ENCODE measurements at regions not wholly inside any gene's neighbourhood (a gene's known extent, or its start where the extent isn't known, plus 50 kb on each side); places are given as distances from the start of the nearest gene placed in this dataset.

GRCh38 chr1:239733995-239734394 is 347.6 kb downstream of the CHRM3 start (continued):
- TF ChIP-seq IRF1 (CRISPR knock-in tag; IDR thresholded peaks at IDR 0.05) (no peak), TP53 (CRISPR knock-in tag; IDR thresholded peaks at IDR 0.05) (no peak), HMGA2 (CRISPR knock-in tag; IDR thresholded peaks at IDR 0.05) (no peak), SMAD4 (CRISPR knock-in tag; IDR thresholded peaks at IDR 0.05) (no peak), USF1 (CRISPR knock-in tag; IDR thresholded peaks at IDR 0.05) (no peak)
- TF ChIP-seq, protein P1, sequence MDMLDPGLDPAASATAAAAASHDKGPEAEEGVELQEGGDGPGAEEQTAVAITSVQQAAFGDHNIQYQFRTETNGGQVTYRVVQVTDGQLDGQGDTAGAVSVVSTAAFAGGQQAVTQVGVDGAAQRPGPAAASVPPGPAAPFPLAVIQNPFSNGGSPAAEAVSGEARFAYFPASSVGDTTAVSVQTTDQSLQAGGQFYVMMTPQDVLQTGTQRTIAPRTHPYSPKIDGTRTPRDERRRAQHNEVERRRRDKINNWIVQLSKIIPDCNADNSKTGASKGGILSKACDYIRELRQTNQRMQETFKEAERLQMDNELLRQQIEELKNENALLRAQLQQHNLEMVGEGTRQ (CRISPR knock-in tag; IDR thresholded peaks at IDR 0.05): no peak
- TF ChIP-seq, protein P2, sequence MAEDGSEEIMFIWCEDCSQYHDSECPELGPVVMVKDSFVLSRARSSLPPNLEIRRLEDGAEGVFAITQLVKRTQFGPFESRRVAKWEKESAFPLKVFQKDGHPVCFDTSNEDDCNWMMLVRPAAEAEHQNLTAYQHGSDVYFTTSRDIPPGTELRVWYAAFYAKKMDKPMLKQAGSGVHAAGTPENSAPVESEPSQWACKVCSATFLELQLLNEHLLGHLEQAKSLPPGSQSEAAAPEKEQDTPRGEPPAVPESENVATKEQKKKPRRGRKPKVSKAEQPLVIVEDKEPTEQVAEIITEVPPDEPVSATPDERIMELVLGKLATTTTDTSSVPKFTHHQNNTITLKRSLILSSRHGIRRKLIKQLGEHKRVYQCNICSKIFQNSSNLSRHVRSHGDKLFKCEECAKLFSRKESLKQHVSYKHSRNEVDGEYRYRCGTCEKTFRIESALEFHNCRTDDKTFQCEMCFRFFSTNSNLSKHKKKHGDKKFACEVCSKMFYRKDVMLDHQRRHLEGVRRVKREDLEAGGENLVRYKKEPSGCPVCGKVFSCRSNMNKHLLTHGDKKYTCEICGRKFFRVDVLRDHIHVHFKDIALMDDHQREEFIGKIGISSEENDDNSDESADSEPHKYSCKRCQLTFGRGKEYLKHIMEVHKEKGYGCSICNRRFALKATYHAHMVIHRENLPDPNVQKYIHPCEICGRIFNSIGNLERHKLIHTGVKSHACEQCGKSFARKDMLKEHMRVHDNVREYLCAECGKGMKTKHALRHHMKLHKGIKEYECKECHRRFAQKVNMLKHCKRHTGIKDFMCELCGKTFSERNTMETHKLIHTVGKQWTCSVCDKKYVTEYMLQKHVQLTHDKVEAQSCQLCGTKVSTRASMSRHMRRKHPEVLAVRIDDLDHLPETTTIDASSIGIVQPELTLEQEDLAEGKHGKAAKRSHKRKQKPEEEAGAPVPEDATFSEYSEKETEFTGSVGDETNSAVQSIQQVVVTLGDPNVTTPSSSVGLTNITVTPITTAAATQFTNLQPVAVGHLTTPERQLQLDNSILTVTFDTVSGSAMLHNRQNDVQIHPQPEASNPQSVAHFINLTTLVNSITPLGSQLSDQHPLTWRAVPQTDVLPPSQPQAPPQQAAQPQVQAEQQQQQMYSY (CRISPR knock-in tag; IDR thresholded peaks at IDR 0.05): no peak

DNA sequence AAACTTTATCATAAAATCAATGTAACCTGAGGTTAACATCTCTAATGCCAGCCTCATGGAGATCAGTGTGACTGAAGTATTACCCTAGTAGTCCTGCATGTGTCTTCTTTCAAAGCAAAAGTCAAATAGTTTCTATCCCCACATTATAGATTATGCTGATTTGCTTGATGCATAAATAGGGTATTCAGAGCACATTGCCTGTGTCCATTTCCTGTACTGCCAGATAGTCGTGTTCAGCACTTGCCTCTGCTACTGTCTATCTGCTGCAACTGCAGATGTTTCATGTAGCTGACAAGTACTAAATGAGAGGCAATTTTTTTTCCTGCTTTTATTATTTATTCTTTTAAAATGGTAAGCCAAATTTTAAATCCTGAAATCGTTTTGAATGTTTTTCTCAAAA is 348.7 kb downstream of the CHRM3 start:
- Mint-ChIP-seq H3K9me3 (no peaks in the 10 kb centered on the region), H3K4me3 (no peak overlapping the region), H3K4me1 (0 out of 2 replicates have a peak, but pooled peaks cover 2% of the 10 kb centered on the region), H3K36me3 (no peaks in the 10 kb centered on the region), H3K27me3 (ENCODE audit: low read depth) (no peaks in the 10 kb centered on the region), H3K27ac (no peak overlapping the region)
- no peak for DNase-seq (ENCODE audit: low spot score)
- CTCF ChIA-PET: no interaction called here
- POLR2A ChIA-PET: no interaction called here
- ATAC-seq: no peak
- no peak for TF ChIP-seq NR1H2 (CRISPR knock-in tag; IDR thresholded peaks at IDR 0.05)
- TF ChIP-seq NFE2L1 (CRISPR knock-in tag; IDR thresholded peaks at IDR 0.05): no peak
- no peak for TF ChIP-seq IRF2 (CRISPR knock-in tag; IDR thresholded peaks at IDR 0.05; ENCODE audit: borderline replicate concordance, low read depth)
- no peak for TF ChIP-seq NFYB (CRISPR knock-in tag; conservative IDR thresholded peaks at IDR 0.05; ENCODE audit: low read depth)
- TF ChIP-seq PRRX2 (CRISPR knock-in tag; IDR thresholded peaks at IDR 0.05): no peak
- TF ChIP-seq, protein P2 (CRISPR knock-in tag; IDR thresholded peaks at IDR 0.05): no peak
- TF ChIP-seq, protein P3, sequence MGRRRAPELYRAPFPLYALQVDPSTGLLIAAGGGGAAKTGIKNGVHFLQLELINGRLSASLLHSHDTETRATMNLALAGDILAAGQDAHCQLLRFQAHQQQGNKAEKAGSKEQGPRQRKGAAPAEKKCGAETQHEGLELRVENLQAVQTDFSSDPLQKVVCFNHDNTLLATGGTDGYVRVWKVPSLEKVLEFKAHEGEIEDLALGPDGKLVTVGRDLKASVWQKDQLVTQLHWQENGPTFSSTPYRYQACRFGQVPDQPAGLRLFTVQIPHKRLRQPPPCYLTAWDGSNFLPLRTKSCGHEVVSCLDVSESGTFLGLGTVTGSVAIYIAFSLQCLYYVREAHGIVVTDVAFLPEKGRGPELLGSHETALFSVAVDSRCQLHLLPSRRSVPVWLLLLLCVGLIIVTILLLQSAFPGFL (CRISPR knock-in tag; IDR thresholded peaks at IDR 0.05; ENCODE audit: borderline replicate concordance): no peak
- TF ChIP-seq, protein P4, sequence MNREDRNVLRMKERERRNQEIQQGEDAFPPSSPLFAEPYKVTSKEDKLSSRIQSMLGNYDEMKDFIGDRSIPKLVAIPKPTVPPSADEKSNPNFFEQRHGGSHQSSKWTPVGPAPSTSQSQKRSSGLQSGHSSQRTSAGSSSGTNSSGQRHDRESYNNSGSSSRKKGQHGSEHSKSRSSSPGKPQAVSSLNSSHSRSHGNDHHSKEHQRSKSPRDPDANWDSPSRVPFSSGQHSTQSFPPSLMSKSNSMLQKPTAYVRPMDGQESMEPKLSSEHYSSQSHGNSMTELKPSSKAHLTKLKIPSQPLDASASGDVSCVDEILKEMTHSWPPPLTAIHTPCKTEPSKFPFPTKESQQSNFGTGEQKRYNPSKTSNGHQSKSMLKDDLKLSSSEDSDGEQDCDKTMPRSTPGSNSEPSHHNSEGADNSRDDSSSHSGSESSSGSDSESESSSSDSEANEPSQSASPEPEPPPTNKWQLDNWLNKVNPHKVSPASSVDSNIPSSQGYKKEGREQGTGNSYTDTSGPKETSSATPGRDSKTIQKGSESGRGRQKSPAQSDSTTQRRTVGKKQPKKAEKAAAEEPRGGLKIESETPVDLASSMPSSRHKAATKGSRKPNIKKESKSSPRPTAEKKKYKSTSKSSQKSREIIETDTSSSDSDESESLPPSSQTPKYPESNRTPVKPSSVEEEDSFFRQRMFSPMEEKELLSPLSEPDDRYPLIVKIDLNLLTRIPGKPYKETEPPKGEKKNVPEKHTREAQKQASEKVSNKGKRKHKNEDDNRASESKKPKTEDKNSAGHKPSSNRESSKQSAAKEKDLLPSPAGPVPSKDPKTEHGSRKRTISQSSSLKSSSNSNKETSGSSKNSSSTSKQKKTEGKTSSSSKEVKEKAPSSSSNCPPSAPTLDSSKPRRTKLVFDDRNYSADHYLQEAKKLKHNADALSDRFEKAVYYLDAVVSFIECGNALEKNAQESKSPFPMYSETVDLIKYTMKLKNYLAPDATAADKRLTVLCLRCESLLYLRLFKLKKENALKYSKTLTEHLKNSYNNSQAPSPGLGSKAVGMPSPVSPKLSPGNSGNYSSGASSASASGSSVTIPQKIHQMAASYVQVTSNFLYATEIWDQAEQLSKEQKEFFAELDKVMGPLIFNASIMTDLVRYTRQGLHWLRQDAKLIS (CRISPR knock-in tag; IDR thresholded peaks at IDR 0.05; ENCODE audit: borderline replicate concordance): no peak
- no peak for TF ChIP-seq AR (CRISPR knock-in tag; IDR thresholded peaks at IDR 0.05)

Measured in WTC11 (cell line).